HepG2 (cell line): ENCODE measurements at regions not wholly inside any gene's neighbourhood (a gene's known extent, or its start where the extent isn't known, plus 50 kb on each side); places are given as distances from the start of the nearest gene placed in this dataset.

Experiments used
- ARID3A ChIP-seq: IDR thresholded peaks from 2 replicates; pipeline ENCODE4 v1.6.1; 2012; ENCODE audit warnings: low read depth, low read length, improper control_type of control experiment
- EP300 ChIP-seq, 3 experiments: sonication (generic) in 1 of 3; formaldehyde crosslinking in 1 of 3; IDR thresholded peaks; 2 replicates each; pipeline versions ENCODE4 v1.5.1 to v1.6.1; 2011 to 2020; ENCODE audit warnings: low read depth in 2 of 3, low read length in 2 of 3, borderline replicate concordance in 1 of 3, improper control_type of control experiment in 1 of 3, mild to moderate bottlenecking in 1 of 3, missing genetic modification reagents in 1 of 3, moderate library complexity in 1 of 3
- HBP1 ChIP-seq: IDR thresholded peaks from 2 replicates; pipeline ENCODE4 v1.6.1; 2016; ENCODE audit warnings: low read depth, control low read depth
- HNF1A ChIP-seq, 2 experiments: sonication (generic) in 1 of 2; formaldehyde crosslinking in 1 of 2; IDR thresholded peaks; 2 replicates each; pipeline versions ENCODE4 v1.4.0 to v1.6.1; 2016 to 2020; ENCODE audit warnings: borderline replicate concordance in 1 of 2, low read depth in 1 of 2, mild to moderate bottlenecking in 1 of 2, missing genetic modification reagents in 1 of 2
- HNF1B ChIP-seq: sonication (generic); formaldehyde crosslinking; IDR thresholded peaks from 2 replicates; pipeline ENCODE4 v1.5.1; 2020; ENCODE audit warnings: mild to moderate bottlenecking, moderate library complexity, missing genetic modification reagents
- KLF13 ChIP-seq: sonication (generic); formaldehyde crosslinking; IDR thresholded peaks from 2 replicates; pipeline ENCODE4 v1.4.0; 2020; ENCODE audit warnings: mild to moderate bottlenecking, missing genetic modification reagents
- MEF2D ChIP-seq: sonication (generic); formaldehyde crosslinking; IDR thresholded peaks from 2 replicates; pipeline ENCODE4 v1.5.1; 2020; ENCODE audit warnings: mild to moderate bottlenecking, missing genetic modification reagents
- SKI ChIP-seq: fragments of 450-650 bp; IDR thresholded peaks from one replicate; pipeline ENCODE4 v1.6.1; 2018; ENCODE audit warnings: mild to moderate bottlenecking; ENCODE audit not compliant: partially characterized antibody
- ZNF609 ChIP-seq: sonication (generic); formaldehyde crosslinking; IDR thresholded peaks from 2 replicates; pipeline ENCODE4 v1.4.0; 2020; ENCODE audit warnings: mild to moderate bottlenecking, missing genetic modification reagents, borderline replicate concordance
- ZNF629 ChIP-seq: sonication (generic); formaldehyde crosslinking; conservative IDR thresholded peaks from 2 replicates; pipeline ENCODE4 v1.5.0; 2020; ENCODE audit warnings: missing genetic modification reagents
- ZNF891 ChIP-seq: sonication (generic); formaldehyde crosslinking; IDR thresholded peaks from 2 replicates; pipeline ENCODE4 v1.5.0; 2020; ENCODE audit warnings: mild to moderate bottlenecking, missing genetic modification reagents

GRCh38 chr3:72590732-72591221 is 257.5 kb downstream of the SHQ1 start (continued):
- TF ChIP-seq ARID3A (peak; percentile 39; the same call in 1 of the 2 replicates), SKI (peak; percentile 44), ZNF629 (CRISPR knock-in tag) (peak; percentile 22; the same call in 1 of the 2 replicates), KLF13 (no peak), MEF2D (CRISPR knock-in tag) (peak; percentile 78; the same call in 1 of the 2 replicates), HNF1A (IDR thresholded peaks at IDR 0.05; ENCODE audit: low read depth) (peak; percentile 54), HNF1A (CRISPR knock-in tag; IDR thresholded peaks at IDR 0.05; ENCODE audit: borderline replicate concordance) (peak; percentile 74; the same call in 1 of the 2 replicates), ZNF609 (peak; percentile 77), EP300 (IDR thresholded peaks at IDR 0.05; ENCODE audit: low read depth in 2 of 2, low read length in 2 of 2) (peak; percentile 58 to 86; a peak in 3 of 4 replicates), EP300 (CRISPR knock-in tag; IDR thresholded peaks at IDR 0.05; ENCODE audit: borderline replicate concordance) (peak; percentile 22; the same call in 1 of the 2 replicates), HNF1B (CRISPR knock-in tag) (peak; percentile 49; the same call in 1 of the 2 replicates), HBP1 (CRISPR knock-in tag) (no peak), ZNF891 (CRISPR knock-in tag) (no peak)
